OCI-LY1 (cell line): ENCODE measurements at regions not wholly inside any gene's neighbourhood (a gene's known extent, or its start where the extent isn't known, plus 50 kb on each side); places are given as distances from the start of the nearest gene placed in this dataset.

Source experiments
- H2AFZ ChIP-seq: fragments of 200-600 bp; sonication (generic), shearing (Covaris generic); 2 replicates; pipeline ENCODE4 v1.6.0; 2014; ENCODE audit warnings: antibody characterized with exemption, mild to moderate bottlenecking, low read length
- H3F3A ChIP-seq: fragments of 200-600 bp; sonication (generic), shearing (Covaris generic); 2 replicates; pipeline ENCODE4 v1.6.0; 2014; ENCODE audit warnings: mild to moderate bottlenecking, antibody characterized with exemption, low read length, moderate library complexity; ENCODE audit not compliant: insufficient read depth
- H3K27ac ChIP-seq: fragments of 200-600 bp; sonication (generic); 2 replicates; pipeline ENCODE4 v1.5.1; 2014; ENCODE audit warnings: low read length, mixed run types, mild to moderate bottlenecking, low read depth; ENCODE audit not compliant: poor library complexity, severe bottlenecking
- H3K27me3 ChIP-seq: fragments of 200-600 bp; sonication (generic); 2 replicates; pipeline ENCODE4 v1.6.0; 2014; ENCODE audit warnings: antibody characterized with exemption, mild to moderate bottlenecking, low read length, moderate library complexity; ENCODE audit not compliant: insufficient read depth
- H3K36me3 ChIP-seq: fragments of 200-600 bp; sonication (generic); 2 replicates; pipeline ENCODE4 v1.6.1; 2014; ENCODE audit warnings: mild to moderate bottlenecking, antibody characterized with exemption, low read length, moderate library complexity, mixed read lengths; ENCODE audit not compliant: insufficient read depth
- H3K4me1 ChIP-seq: fragments of 200-600 bp; sonication (generic); 2 replicates; pipeline ENCODE4 v1.5.1; 2014; ENCODE audit warnings: mild to moderate bottlenecking, low read length, moderate library complexity; ENCODE audit not compliant: insufficient read depth, severe bottlenecking
- H3K4me2 ChIP-seq: fragments of 200-600 bp; sonication (generic), shearing (Covaris generic); 2 replicates; pipeline ENCODE4 v1.6.1; 2014; ENCODE audit warnings: low read length
- H3K4me3 ChIP-seq: fragments of 200-600 bp; sonication (generic); 2 replicates; pipeline ENCODE4 v1.5.1; 2014; ENCODE audit warnings: low read length, low read depth, mild to moderate bottlenecking, mixed read lengths; ENCODE audit not compliant: poor library complexity, severe bottlenecking
- H3K79me2 ChIP-seq: fragments of 200-600 bp; shearing (Covaris generic); 2 replicates; pipeline ENCODE4 v1.6.1; 2016; ENCODE audit warnings: mixed run types, low read length, mixed read lengths; ENCODE audit not compliant: insufficient read depth
- H3K9ac ChIP-seq: fragments of 200-600 bp; sonication (generic), shearing (Covaris generic); 2 replicates; pipeline ENCODE4 v1.6.1; 2014; ENCODE audit warnings: mild to moderate bottlenecking, low read length, mixed read lengths
- H3K9me2 ChIP-seq: fragments of 200-600 bp; sonication (generic), shearing (Covaris generic); 2 replicates; pipeline ENCODE4 v1.6.1; 2014; ENCODE audit warnings: low read depth, mild to moderate bottlenecking, low read length, mixed read lengths
- H3K9me3 ChIP-seq: fragments of 200-600 bp; shearing (Covaris generic); 2 replicates; pipeline ENCODE4 v1.6.1; 2014; ENCODE audit warnings: low read length, mixed read lengths
- H4K20me1 ChIP-seq: fragments of 200-600 bp; sonication (generic), shearing (Covaris generic); 2 replicates; pipeline ENCODE4 v1.6.0; 2016; ENCODE audit warnings: mild to moderate bottlenecking, low read length; ENCODE audit not compliant: insufficient read depth
- EZH2 ChIP-seq: fragments of 200-600 bp; sonication (generic), shearing (Covaris generic); IDR thresholded peaks from 2 replicates; pipeline ENCODE4 v1.8.0; 2017; ENCODE audit warnings: borderline replicate concordance, mixed run types, mild to moderate bottlenecking, antibody characterized with exemption, low read length, moderate library complexity, mixed read lengths
- TF ChIP-seq, protein P1 (sequence below): fragments of 200-600 bp; sonication (generic), shearing (Covaris generic); IDR thresholded peaks from 2 replicates; pipeline ENCODE4 v1.5.1; 2017; ENCODE audit warnings: mild to moderate bottlenecking, antibody characterized with exemption, low read length, moderate library complexity, mixed read lengths

DNA sequence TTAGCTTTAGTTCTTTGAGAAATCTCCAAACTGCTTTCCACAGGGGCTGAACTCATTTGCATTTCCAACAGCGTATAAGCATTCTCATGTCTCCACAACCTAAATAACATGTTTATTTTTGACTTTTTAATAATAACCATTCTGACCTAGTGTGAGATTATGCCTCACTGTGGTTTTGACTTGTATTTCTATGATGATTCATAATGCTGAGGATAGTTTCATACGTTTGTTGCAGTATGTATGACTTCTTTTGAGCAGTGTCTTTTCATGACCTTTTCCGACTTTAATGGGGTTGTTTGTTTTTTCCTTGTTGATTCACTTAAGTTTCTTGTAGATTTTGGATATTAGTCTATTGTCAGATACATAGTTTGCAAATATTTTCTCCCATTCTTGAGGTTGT, 1833.0 kb upstream of the PCDH10 start:
- no peaks in the 10 kb centered on the region for H3K27me3 ChIP-seq
- no peaks in the 10 kb centered on the region for H3K9me2 ChIP-seq
- no peaks in the 10 kb centered on the region for H3K79me2 ChIP-seq
- peak overlapping the region; percentile 42; the same call in 1 of the 2 replicates for H2AFZ ChIP-seq
- H3K9ac ChIP-seq: no peak overlapping the region
- H3K9me3 ChIP-seq: peaks cover 4% of the 10 kb centered on the region; the same call in 1 of the 2 replicates
- TF ChIP-seq EZH2: no peak
- TF ChIP-seq, protein P1, sequence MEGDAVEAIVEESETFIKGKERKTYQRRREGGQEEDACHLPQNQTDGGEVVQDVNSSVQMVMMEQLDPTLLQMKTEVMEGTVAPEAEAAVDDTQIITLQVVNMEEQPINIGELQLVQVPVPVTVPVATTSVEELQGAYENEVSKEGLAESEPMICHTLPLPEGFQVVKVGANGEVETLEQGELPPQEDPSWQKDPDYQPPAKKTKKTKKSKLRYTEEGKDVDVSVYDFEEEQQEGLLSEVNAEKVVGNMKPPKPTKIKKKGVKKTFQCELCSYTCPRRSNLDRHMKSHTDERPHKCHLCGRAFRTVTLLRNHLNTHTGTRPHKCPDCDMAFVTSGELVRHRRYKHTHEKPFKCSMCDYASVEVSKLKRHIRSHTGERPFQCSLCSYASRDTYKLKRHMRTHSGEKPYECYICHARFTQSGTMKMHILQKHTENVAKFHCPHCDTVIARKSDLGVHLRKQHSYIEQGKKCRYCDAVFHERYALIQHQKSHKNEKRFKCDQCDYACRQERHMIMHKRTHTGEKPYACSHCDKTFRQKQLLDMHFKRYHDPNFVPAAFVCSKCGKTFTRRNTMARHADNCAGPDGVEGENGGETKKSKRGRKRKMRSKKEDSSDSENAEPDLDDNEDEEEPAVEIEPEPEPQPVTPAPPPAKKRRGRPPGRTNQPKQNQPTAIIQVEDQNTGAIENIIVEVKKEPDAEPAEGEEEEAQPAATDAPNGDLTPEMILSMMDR: no peak
- H3F3A ChIP-seq: no peaks in the 10 kb centered on the region
- H4K20me1 ChIP-seq: no peaks in the 10 kb centered on the region
- H3K4me1 ChIP-seq: no peaks in the 10 kb centered on the region
- no peak overlapping the region for H3K4me3 ChIP-seq
- H3K27ac ChIP-seq: no peak overlapping the region
- no peaks in the 10 kb centered on the region for H3K36me3 ChIP-seq
- no peak overlapping the region for H3K4me2 ChIP-seq

DNA sequence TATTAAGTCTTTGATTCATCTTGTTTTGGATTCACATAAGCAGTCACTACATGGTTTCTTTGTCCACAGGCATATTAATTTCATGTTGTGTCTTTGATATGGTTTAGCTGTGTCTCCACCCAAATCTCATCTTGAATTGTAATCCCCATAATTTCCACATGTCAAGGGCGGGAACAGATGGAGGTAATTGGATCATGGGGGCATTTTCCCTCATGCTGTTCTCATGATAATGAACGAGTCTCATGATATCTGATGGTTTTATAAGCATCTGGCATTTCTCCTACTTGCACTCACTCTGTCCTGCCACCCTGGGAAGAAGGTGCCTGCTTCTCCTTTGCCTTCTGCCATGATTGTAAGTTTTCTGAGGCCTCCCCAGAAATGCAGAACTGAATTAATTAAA, 1811.2 kb upstream of the PCDH10 start:
- no peak for TF ChIP-seq EZH2
- TF ChIP-seq, protein P1: no peak
- H3K9ac ChIP-seq: no peak overlapping the region
- H2AFZ ChIP-seq: peak overlapping the region; percentile 71; the same call in 1 of the 2 replicates
- H3K4me1 ChIP-seq: peaks cover 11% of the 10 kb centered on the region
- peaks cover 4% of the 10 kb centered on the region; the same call in 1 of the 2 replicates for H3K9me3 ChIP-seq
- no peaks in the 10 kb centered on the region for H4K20me1 ChIP-seq
- no peak overlapping the region for H3K4me2 ChIP-seq
- H3K4me3 ChIP-seq: no peak overlapping the region
- H3K79me2 ChIP-seq: no peaks in the 10 kb centered on the region
- H3K36me3 ChIP-seq: no peaks in the 10 kb centered on the region
- H3K27me3 ChIP-seq: no peaks in the 10 kb centered on the region
- H3F3A ChIP-seq: no peaks in the 10 kb centered on the region
- H3K27ac ChIP-seq: no peak overlapping the region
- H3K9me2 ChIP-seq: no peaks in the 10 kb centered on the region

DNA sequence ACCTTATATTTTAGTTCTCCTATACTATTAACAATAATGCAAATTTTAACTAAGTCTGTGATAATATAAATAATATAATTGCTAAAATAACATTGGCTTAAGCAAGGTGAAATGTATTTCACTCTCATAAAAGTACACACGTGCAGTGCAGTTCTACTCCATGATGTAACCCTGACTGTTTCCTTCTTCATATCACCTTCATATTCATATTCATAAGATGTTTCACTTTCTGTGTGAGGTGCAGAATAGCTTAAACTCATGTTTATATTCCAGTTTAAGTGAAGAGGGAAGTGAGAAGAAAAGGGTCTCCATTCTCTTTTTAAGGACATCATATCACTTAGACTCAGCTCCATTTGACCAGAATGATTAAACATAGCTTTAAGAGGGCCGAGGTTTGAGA, 1810.0 kb upstream of the PCDH10 start:
- Histone ChIP-seq H3K4me1 (peaks cover 21% of the 10 kb centered on the region), H3K4me2 (no peak overlapping the region), H3K9me3 (no peaks in the 10 kb centered on the region), H3F3A (no peaks in the 10 kb centered on the region), H3K27ac (no peak overlapping the region), H3K79me2 (no peaks in the 10 kb centered on the region), H3K36me3 (no peaks in the 10 kb centered on the region), H2AFZ (peak overlapping the region; percentile 71; the same call in 1 of the 2 replicates), H3K4me3 (no peak overlapping the region), H3K9me2 (no peaks in the 10 kb centered on the region), H3K27me3 (no peaks in the 10 kb centered on the region), H3K9ac (no peak overlapping the region), H4K20me1 (no peaks in the 10 kb centered on the region)
- TF ChIP-seq, protein P1: no peak
- TF ChIP-seq EZH2: no peak
